Nephron progenitor cell (in vitro differentiated cells): ENCODE measurements at regions not wholly inside any gene's neighbourhood (a gene's known extent, or its start where the extent isn't known, plus 50 kb on each side); places are given as distances from the start of the nearest gene placed in this dataset.

Source experiments
- DNase-seq: peaks from one replicate; pipeline ENCODE4 v3.0.0; 2021
- H3K27ac Mint-ChIP-seq: 2 replicates; pipeline ENCODE4 v1.8.0; 2021; ENCODE audit warnings: mild to moderate bottlenecking, moderate library complexity, mixed read lengths
- H3K27me3 Mint-ChIP-seq: 2 replicates; pipeline ENCODE4 v1.8.0; 2021; ENCODE audit warnings: mild to moderate bottlenecking, low read depth, mixed read lengths; ENCODE audit not compliant: poor library complexity
- H3K36me3 Mint-ChIP-seq: 2 replicates; pipeline ENCODE4 v1.8.0; 2021; ENCODE audit warnings: low read depth, mixed read lengths
- H3K4me1 Mint-ChIP-seq: 2 replicates; pipeline ENCODE4 v1.8.0; 2021; ENCODE audit warnings: mixed read lengths
- H3K4me3 Mint-ChIP-seq: 2 replicates; pipeline ENCODE4 v1.8.0; 2021; ENCODE audit warnings: mild to moderate bottlenecking, moderate library complexity, mixed read lengths
- H3K9me3 Mint-ChIP-seq: 2 replicates; pipeline ENCODE4 v1.8.0; 2021; ENCODE audit warnings: mild to moderate bottlenecking, moderate library complexity, mixed read lengths
- CTCF ChIP-seq: fragments of 200-600 bp; sonication (generic); IDR thresholded peaks from 2 replicates; pipeline ENCODE4 v1.5.0; 2021; ENCODE audit warnings: antibody characterized with exemption

DNA sequence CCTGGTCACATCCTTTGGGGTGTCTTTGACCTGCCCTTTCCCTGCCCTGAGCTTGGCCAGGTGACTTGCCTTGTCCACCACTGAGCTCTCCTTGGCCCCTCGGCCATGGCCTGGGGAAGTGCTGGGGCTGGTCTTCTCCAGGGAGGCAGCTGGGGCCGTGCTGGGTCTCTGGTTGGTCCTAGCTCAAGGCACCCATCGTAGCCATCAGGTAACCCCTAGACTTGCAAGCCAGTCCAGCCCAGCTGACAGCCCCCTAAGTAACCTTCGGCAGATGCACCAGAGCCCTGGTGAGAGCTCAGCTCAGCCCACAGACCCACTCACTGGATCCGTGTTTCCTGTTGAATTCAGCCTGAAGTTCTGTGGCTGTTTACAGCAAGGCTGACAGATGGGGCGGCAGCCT is 176.2 kb upstream of the SHH start:
- H3K4me3 Mint-ChIP-seq = no peak overlapping the region
- H3K9me3 Mint-ChIP-seq = peaks cover 21% of the 10 kb centered on the region
- no peak for DNase-seq
- H3K27ac Mint-ChIP-seq = no peak overlapping the region
- no peaks in the 10 kb centered on the region for H3K36me3 Mint-ChIP-seq
- H3K4me1 Mint-ChIP-seq = peaks cover 6% of the 10 kb centered on the region
- H3K27me3 Mint-ChIP-seq = peaks cover 15% of the 10 kb centered on the region
- TF ChIP-seq CTCF = no peak

DNA sequence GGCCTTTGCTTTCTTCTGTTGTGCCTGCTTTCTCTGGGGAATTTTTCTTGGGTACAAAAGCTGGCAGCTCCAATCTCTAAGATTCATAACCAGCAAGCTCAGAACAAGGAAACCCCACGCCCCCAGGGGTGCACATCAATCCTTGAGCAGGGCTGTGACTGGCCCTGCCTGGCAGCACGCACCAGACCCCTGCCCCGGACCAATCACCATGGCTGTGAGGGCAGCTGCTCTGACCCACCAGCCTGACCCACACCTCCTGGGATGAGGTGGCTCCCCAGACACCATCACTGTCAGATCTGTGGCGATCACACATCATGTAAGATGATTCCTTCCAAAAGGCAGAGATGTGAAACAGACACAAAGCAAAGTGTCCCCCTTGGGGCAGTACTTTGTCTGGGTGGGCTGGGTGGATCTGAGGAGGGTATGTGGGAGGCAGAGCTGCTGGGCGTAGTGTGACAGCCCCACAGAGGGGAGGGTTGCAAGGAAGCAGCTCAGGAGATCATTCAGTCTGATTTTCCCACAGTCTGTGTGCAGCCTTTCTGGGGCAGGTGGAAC is 175.5 kb upstream of the SHH start:
- H3K4me1 Mint-ChIP-seq = peaks cover 6% of the 10 kb centered on the region
- no peak overlapping the region for H3K27ac Mint-ChIP-seq
- no peak for DNase-seq
- no peak overlapping the region for H3K4me3 Mint-ChIP-seq
- no peaks in the 10 kb centered on the region for H3K36me3 Mint-ChIP-seq
- H3K27me3 Mint-ChIP-seq = peaks cover 15% of the 10 kb centered on the region
- H3K9me3 Mint-ChIP-seq = peaks cover 21% of the 10 kb centered on the region
- TF ChIP-seq CTCF = no peak

- Mint-ChIP-seq H3K36me3 (no peaks in the 10 kb centered on the region), H3K9me3 (peaks cover 21% of the 10 kb centered on the region), H3K27me3 (peaks cover 21% of the 10 kb centered on the region), H3K4me1 (peaks cover 6% of the 10 kb centered on the region), H3K27ac (no peak overlapping the region), H3K4me3 (no peak overlapping the region)
- TF ChIP-seq CTCF = no peak
- no peak for DNase-seq
Observed at GRCh38 chr7:155986497-155987160, 174.4 kb upstream of the SHH start.

DNA sequence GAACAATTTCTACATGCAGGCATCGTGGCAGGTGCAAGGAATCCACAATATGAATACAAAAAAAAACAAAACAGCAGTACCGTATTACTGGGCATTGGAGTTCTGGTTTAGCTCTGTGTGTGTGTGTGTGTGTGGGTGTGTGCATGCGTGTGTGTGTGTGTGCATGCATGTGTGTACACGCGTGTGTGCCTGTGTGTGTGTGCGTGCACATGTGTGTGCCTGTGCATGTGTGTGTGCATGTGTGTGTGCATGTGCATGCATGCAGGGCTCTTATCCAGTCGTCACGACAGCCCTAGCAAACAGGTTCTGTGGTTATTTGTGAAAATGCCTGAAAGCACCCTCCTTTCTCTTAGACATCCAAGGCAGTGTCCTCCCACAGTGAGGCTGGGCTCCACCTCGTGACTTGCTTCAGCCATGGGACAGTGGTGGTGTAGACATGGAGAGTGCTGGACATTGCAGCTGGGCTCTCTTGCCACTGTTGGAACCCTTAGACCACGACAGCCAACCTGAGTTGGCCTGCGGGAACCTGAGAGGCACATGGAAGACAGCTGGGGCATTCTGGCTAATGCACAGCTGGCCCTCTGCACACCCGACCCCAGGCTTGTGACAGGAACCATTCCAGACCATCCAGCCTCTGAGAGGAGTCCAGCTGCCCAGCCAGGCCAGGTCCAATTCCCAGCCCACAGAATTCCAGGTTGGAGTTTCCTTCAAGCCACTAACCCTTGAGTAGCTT is 173.4 kb upstream of the SHH start:
- Mint-ChIP-seq H3K27me3 (peaks cover 13% of the 10 kb centered on the region), H3K4me1 (peaks cover 6% of the 10 kb centered on the region), H3K27ac (no peak overlapping the region), H3K36me3 (no peaks in the 10 kb centered on the region), H3K4me3 (no peak overlapping the region), H3K9me3 (peaks cover 21% of the 10 kb centered on the region)
- TF ChIP-seq CTCF = no peak
- no peak for DNase-seq

DNA sequence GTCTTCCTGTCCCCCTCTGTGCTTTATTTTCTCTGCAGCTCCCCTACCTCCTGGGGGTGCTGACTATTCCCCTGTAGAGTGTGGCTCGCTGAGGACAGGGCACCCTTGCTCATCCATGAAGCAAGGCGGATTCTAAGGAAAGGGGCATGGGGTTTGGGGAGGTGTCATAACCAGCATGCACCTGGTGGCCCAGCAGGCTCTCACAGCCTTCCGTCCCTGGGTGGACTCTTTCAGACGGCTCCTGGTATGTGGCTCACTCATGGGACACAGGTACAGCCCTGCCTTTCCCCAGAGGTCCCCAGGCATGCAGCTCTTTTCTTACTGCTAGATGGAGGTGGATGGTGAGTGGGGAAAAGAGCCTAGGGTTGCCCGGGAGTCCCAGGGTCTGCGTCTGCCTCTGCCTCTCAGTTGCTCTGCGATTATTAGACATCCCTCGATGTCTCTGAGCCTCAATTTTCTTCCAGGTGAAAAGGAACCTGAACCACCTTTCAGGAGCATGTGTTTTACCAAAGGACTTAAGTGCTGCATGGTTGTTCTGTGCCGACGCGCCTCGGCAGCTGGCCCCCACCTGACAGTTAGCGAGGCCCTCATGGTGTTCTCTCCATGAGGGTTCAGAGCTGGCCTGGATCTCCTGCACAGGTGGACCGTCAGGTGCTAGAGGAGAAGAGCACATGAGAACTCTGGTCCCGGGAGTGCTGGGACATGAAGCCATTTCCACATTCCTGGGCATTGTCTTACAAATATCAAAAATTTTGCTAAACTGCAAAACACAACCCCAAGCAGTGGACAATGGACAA is 172.5 kb upstream of the SHH start:
- Mint-ChIP-seq H3K4me3 (no peak overlapping the region), H3K27me3 (peaks cover 18% of the 10 kb centered on the region), H3K36me3 (no peaks in the 10 kb centered on the region), H3K4me1 (peaks cover 6% of the 10 kb centered on the region), H3K9me3 (peaks cover 21% of the 10 kb centered on the region), H3K27ac (no peak overlapping the region)
- no peak for TF ChIP-seq CTCF
- DNase-seq = no peak
